NOMO-1 (cell line): ENCODE measurements at regions not wholly inside any gene's neighbourhood (a gene's known extent, or its start where the extent isn't known, plus 50 kb on each side); places are given as distances from the start of the nearest gene placed in this dataset.

Experiments
- DNase-seq, 2 experiments: peaks; one replicate each; lab custom pipeline; 2025; ENCODE audit not compliant: unreplicated experiment in 2 of 2; lab: John Stamatoyannopoulos, UW

GRCh38 chr13:111924678-111925075, 142.3 kb upstream of the SOX1 start:
- no peak for DNase-seq

GRCh38 chr13:111925146-111925875, 141.6 kb upstream of the SOX1 start:
- DNase-seq: no peak

GRCh38 chr13:111926501-111927180, 140.3 kb upstream of the SOX1 start:
- no peak for DNase-seq

GRCh38 chr13:111927181-111927540, 139.8 kb upstream of the SOX1 start:
- DNase-seq: no peak

- DNase-seq: no peak
Measured at GRCh38 chr13:111929036-111929616, 137.8 kb upstream of the SOX1 start.

- no peak for DNase-seq
Measured at GRCh38 chr13:111936267-111936925, 130.6 kb upstream of the SOX1 start.

- no peak for DNase-seq
Measured at GRCh38 chr13:111937777-111938311, 129.1 kb upstream of the SOX1 start.

GRCh38 chr13:111938741-111939665, 127.9 kb upstream of the SOX1 start:
- DNase-seq: no peak

- DNase-seq: no peak
Measured at GRCh38 chr13:111939666-111940278, 127.2 kb upstream of the SOX1 start.

- DNase-seq: no peak
Measured at GRCh38 chr13:111940892-111941291, 126.1 kb upstream of the SOX1 start.

- DNase-seq: no peak
Measured at GRCh38 chr13:111941845-111942447, 125.0 kb upstream of the SOX1 start.

- DNase-seq: no peak
Measured at GRCh38 chr13:111943229-111943795, 123.6 kb upstream of the SOX1 start.

GRCh38 chr13:111944171-111944583, 122.8 kb upstream of the SOX1 start:
- no peak for DNase-seq

GRCh38 chr13:111945086-111945485, 121.9 kb upstream of the SOX1 start:
- DNase-seq: no peak

- no peak for DNase-seq
Measured at GRCh38 chr13:111946214-111946613, 120.7 kb upstream of the SOX1 start.

- DNase-seq: no peak
Measured at GRCh38 chr13:111947026-111947810, 119.7 kb upstream of the SOX1 start.

- no peak for DNase-seq
Measured at GRCh38 chr13:111947876-111948275, 119.1 kb upstream of the SOX1 start.

- DNase-seq: no peak
Measured at GRCh38 chr13:111948281-111948680, 118.7 kb upstream of the SOX1 start.
